ENCODE measurements at regions not wholly inside any gene's neighbourhood (a gene's known extent, or its start where the extent isn't known, plus 50 kb on each side); places are given as distances from the start of the nearest gene placed in this dataset.

- DNase-seq: no peak
Observed at GRCh38 chr19:29293292-29293691, 80.3 kb upstream of the UQCRFS1 start.

- no peak for DNase-seq
Observed at GRCh38 chr19:29293736-29294342, 80.9 kb upstream of the UQCRFS1 start.

- DNase-seq: no peak
Observed at GRCh38 chr19:29294343-29294811, 81.4 kb upstream of the UQCRFS1 start.

GRCh38 chr19:29295285-29295684, 82.3 kb upstream of the UQCRFS1 start:
- DNase-seq: no peak

GRCh38 chr19:29297381-29297780, 84.4 kb upstream of the UQCRFS1 start:
- no peak for DNase-seq

- no peak for DNase-seq
Observed at GRCh38 chr19:29299416-29300380, 86.7 kb upstream of the UQCRFS1 start.

- no peak for DNase-seq
Observed at GRCh38 chr19:29302002-29302928, 89.3 kb upstream of the UQCRFS1 start.

- no peak for DNase-seq
Observed at GRCh38 chr19:29303069-29303718, 90.2 kb upstream of the UQCRFS1 start.

GRCh38 chr19:29303719-29304090, 90.8 kb upstream of the UQCRFS1 start:
- DNase-seq: no peak

GRCh38 chr19:29305268-29305667, 92.3 kb upstream of the UQCRFS1 start:
- no peak for DNase-seq

GRCh38 chr19:29308977-29309590, 96.1 kb upstream of the UQCRFS1 start:
- peak; percentile 85 for DNase-seq

GRCh38 chr19:29309637-29310036, 96.7 kb upstream of the UQCRFS1 start:
- DNase-seq: no peak

- peak; percentile 92 for DNase-seq
Observed at GRCh38 chr19:29311191-29311790, 98.3 kb upstream of the UQCRFS1 start.

GRCh38 chr19:29315556-29316190, 102.7 kb upstream of the UQCRFS1 start:
- DNase-seq: no peak

GRCh38 chr19:29318581-29318980, 105.6 kb upstream of the UQCRFS1 start:
- no peak for DNase-seq

GRCh38 chr19:29320086-29320485, 107.1 kb upstream of the UQCRFS1 start:
- peak; percentile 16 for DNase-seq

GRCh38 chr19:29320618-29321017, 107.7 kb upstream of the UQCRFS1 start:
- DNase-seq: no peak

- no peak for DNase-seq
Observed at GRCh38 chr19:29321116-29321515, 108.2 kb upstream of the UQCRFS1 start.

- no peak for DNase-seq
Observed at GRCh38 chr19:29323021-29323430, 110.1 kb upstream of the UQCRFS1 start.

GRCh38 chr19:29323440-29324290, 110.7 kb upstream of the UQCRFS1 start:
- no peak for DNase-seq

All from DMS79 treated with DMSO at 0.1 percent for 48 hours (cell line).